ENCODE measurements at regions not wholly inside any gene's neighbourhood (a gene's known extent, or its start where the extent isn't known, plus 50 kb on each side); places are given as distances from the start of the nearest gene placed in this dataset.

DNA sequence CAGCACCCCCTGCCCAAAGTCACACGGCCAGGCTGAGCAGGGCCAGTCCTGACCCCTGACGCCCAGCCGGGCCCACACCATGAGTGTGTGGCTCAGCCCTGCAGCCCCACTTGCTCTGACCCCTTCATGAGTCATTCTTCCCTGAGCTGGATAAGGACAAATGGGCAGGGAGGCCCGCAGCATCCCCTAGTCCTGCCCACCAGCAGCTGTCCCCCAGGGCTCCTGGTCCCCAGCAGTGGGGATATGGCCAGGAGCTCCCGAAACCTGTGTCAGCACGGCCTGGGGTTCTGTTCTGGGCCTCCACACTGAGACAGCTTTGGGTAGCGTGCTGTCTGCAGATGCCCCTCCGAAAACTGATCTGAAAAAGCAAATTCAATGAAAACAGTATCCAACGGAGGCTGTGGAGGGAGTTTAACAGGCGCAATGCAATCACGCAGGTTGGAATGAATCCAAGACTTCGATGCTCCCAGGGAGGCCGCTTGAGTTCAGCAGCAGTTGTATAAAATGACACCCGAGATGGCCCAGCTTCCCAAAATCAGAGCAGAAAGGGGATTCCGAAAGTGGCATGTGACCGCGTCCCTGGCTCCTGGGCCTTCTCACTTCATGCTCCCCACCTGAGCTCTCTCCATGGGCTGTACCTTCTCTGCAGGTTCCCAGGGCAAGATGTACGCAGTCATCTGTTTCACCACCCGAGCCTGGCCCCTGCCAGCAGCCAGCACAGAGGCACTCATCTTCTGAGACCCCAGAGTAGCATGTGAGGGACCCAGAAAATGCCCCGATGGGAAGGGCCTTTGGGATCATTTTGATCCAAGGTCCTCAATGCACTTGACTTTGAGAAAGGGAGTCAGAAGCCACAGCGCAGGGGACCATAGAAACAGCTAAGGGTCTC, 214.1 kb downstream of the USP6NL start:
- DNase-seq, result no peak
- Histone ChIP-seq H3K9me3 (no peaks in the 10 kb centered on the region), H3K4me1 (no peaks in the 10 kb centered on the region), H3K27ac (no peak overlapping the region), H3K4me3 (no peak overlapping the region), H3K27me3 (ENCODE audit: insufficient read depth in 3 of 3, low read length in 2 of 3) (peaks cover 0 to 3% (median 0%) of the 10 kb centered on the region in 3 donors), H3K36me3 (ENCODE audit: insufficient read depth in 1 of 2, low read depth in 1 of 2) (no peaks in the 10 kb centered on the region)
- 56 to 62% (median 57%) methylated on average over 21 of the region's 21 CpGs for WGBS, 3 donors
- TF ChIP-seq, protein P1, sequence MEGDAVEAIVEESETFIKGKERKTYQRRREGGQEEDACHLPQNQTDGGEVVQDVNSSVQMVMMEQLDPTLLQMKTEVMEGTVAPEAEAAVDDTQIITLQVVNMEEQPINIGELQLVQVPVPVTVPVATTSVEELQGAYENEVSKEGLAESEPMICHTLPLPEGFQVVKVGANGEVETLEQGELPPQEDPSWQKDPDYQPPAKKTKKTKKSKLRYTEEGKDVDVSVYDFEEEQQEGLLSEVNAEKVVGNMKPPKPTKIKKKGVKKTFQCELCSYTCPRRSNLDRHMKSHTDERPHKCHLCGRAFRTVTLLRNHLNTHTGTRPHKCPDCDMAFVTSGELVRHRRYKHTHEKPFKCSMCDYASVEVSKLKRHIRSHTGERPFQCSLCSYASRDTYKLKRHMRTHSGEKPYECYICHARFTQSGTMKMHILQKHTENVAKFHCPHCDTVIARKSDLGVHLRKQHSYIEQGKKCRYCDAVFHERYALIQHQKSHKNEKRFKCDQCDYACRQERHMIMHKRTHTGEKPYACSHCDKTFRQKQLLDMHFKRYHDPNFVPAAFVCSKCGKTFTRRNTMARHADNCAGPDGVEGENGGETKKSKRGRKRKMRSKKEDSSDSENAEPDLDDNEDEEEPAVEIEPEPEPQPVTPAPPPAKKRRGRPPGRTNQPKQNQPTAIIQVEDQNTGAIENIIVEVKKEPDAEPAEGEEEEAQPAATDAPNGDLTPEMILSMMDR (IDR thresholded peaks at IDR 0.05), result no peak
- no peak for ATAC-seq
- intact Hi-C loops (cut with DNase I), result no loop called here

DNA sequence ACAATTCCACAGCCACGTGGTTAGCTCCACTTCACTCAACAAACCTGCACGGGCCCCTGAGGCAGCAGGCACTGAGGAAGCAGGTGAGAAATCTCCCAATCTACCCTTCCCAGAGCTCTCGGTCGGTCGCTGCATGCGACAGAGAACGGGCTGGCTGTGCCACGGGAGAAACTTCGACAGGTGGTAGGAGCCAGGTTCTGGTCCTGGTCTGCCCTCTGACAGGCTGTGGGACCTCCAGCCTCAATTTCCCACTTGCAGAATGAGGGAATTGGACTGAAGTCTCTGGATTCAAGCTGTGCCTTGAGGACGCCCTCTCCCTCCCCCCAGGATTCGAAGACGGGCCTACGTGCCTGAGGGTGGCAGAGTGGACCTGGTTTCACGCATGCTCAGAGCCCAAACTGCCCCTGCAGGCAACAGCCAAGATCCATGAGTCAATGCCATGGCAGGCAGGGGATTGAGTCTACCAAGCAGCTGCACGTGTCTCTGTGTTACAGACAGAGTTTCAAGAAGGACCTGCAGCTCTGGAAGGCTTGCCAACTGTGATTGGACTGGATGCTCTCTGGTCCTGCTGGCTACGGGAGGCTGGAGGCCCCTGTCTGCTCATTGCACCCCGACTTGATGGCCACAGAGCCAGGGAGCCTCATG, 215.0 kb downstream of the USP6NL start:
- WGBS, 3 donors, result 40 to 55% (median 42%) methylated on average over 17 of the region's 17 CpGs
- Histone ChIP-seq H3K9me3 (no peaks in the 10 kb centered on the region), H3K36me3 (ENCODE audit: insufficient read depth in 1 of 2, low read depth in 1 of 2) (no peaks in the 10 kb centered on the region), H3K4me1 (no peaks in the 10 kb centered on the region), H3K27me3 (ENCODE audit: insufficient read depth in 3 of 3, low read length in 2 of 3) (peaks cover 0 to 3% (median 0%) of the 10 kb centered on the region in 3 donors), H3K4me3 (no peak overlapping the region), H3K27ac (no peak overlapping the region)
- no peak for DNase-seq
- intact Hi-C loops (cut with DNase I), result no loop called here
- TF ChIP-seq, protein P1 (IDR thresholded peaks at IDR 0.05), result no peak
- ATAC-seq, result no peak

DNA sequence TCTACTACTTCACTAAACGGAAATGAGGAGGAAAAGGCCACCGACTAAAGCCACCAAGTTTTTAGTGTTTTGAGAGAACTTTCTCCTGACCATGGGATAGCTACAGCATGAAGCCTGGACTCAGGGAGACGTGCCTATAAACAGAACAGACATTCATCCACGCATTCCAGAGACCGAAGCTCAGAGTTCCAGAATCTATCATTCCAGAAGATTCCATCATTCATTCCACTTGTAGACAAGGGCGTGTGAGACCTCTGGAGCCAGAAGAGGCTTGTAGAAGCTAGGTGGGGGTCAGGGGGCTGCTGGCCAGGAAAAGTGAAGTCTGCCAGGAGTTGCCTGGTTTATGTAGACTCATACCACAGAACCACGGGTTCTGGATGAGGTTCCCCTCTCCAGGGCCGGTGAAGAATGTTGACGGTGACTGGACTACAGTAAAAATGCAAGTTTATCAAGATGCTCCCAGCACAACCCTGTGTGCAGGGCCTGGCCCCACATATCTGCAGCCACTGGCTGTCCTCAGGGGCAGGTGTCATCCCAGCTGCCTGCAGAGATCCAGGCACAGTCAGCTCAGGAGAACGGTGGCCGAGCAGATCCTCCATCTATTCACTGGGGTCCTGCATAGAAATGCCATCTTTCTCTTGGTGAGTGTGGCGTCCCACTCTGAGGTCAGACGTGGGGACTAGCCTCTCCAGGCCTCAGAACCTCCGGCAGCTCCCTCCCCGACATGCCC, 215.7 kb downstream of the USP6NL start:
- no peak overlapping the region for H3K27ac ChIP-seq
- no peak for DNase-seq
- WGBS, 3 donors, result 55 to 72% (median 61%) methylated on average over 15 of the region's 15 CpGs

DNA sequence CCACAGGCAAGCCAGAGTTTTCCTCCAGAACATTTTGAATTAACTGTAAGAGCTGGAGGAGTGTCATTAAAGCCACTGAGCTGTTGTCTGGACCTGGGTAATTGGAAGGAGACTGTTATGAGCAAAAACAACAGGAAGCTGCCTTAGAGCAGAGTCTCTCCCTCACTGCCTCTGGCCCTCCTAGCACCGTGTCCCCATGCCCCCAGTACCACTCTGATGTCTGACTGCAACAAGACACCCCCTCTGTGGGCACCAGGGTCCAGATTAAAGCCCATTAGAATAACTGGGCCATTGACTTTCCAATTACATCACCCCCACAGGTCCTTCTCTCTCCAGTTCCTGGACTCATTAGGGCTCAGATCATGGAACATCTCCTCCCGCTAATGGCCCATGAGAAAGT, 216.3 kb downstream of the USP6NL start:
- Histone ChIP-seq H3K27me3 (ENCODE audit: insufficient read depth in 3 of 3, low read length in 2 of 3) (peaks cover 0 to 3% (median 0%) of the 10 kb centered on the region in 3 donors), H3K9me3 (no peaks in the 10 kb centered on the region), H3K4me1 (no peaks in the 10 kb centered on the region), H3K36me3 (ENCODE audit: insufficient read depth in 1 of 2, low read depth in 1 of 2) (no peaks in the 10 kb centered on the region), H3K4me3 (no peak overlapping the region), H3K27ac (no peak overlapping the region)
- intact Hi-C loops (cut with DNase I), result no loop called here
- ATAC-seq (no peak), DNase-seq (no peak)
- TF ChIP-seq, protein P1 (IDR thresholded peaks at IDR 0.05), result no peak
- 55 to 65% (median 56%) methylated on average over 2 of the region's 2 CpGs for WGBS, 3 donors

More for the DNA sequence above, 215.7 kb downstream of the USP6NL start:
- H3K9me3 ChIP-seq, result no peaks in the 10 kb centered on the region
- TF ChIP-seq, protein P1 (IDR thresholded peaks at IDR 0.05), result no peak
- H3K27me3 ChIP-seq (ENCODE audit: insufficient read depth in 3 of 3, low read length in 2 of 3), result peaks cover 0 to 3% (median 0%) of the 10 kb centered on the region in 3 donors
- no peak overlapping the region for H3K4me3 ChIP-seq
- H3K4me1 ChIP-seq, result no peaks in the 10 kb centered on the region
- H3K36me3 ChIP-seq (ENCODE audit: insufficient read depth in 1 of 2, low read depth in 1 of 2), result no peaks in the 10 kb centered on the region
- ATAC-seq, result no peak
- intact Hi-C loops (cut with DNase I), result no loop called here
